ENCODE measurements at regions not wholly inside any gene's neighbourhood (a gene's known extent, or its start where the extent isn't known, plus 50 kb on each side); places are given as distances from the start of the nearest gene placed in this dataset.

- Histone ChIP-seq H3K36me3 (replicated peaks in 1 of 2; ENCODE audit: control insufficient read depth in 1 of 2, insufficient read depth in 2 of 2, low read length in 1 of 2) (no peaks in the 10 kb centered on the region), H3K9ac (no peak overlapping the region), H3K9me2 (no peaks in the 10 kb centered on the region), H3F3A (replicated peaks; ENCODE audit: insufficient read depth) (peaks cover 23% of the 10 kb centered on the region), H4K20me1 (ENCODE audit: insufficient read depth) (no peaks in the 10 kb centered on the region), H3K27me3 (ENCODE audit: insufficient read depth) (no peaks in the 10 kb centered on the region), H2AFZ (ENCODE audit: low read depth) (no peak overlapping the region), H3K9me3 (no peaks in the 10 kb centered on the region), H3K79me2 (ENCODE audit: insufficient read depth) (no peaks in the 10 kb centered on the region), H3K4me2 (no peak overlapping the region), H3K27ac (ENCODE audit: low read depth in 2 of 2, low read length in 1 of 2) (no peak overlapping the region), H3K4me1 (ENCODE audit: control insufficient read depth in 1 of 2, insufficient read depth in 2 of 2, low read depth in 1 of 2, low read length in 1 of 2) (peaks cover 7 to 20% of the 10 kb centered on the region in 2 experiments; a peak in 2 of 4 replicates), H3K4me3 (ENCODE audit: low read depth in 2 of 2, low read length in 1 of 2) (no peak overlapping the region)
- ChIA-PET POLR2A (no interaction called here), CTCF (interaction anchor here (0.6 kb wide), 1 partner anchor 62 kb away, joined by 3 read pairs; no protein-coding TSS in a partner anchor)
- no peak for DNase-seq
- WGBS (ENCODE audit: low lambda C conversion rate) = 70% methylated on average over 5 of the region's 5 CpGs
- TF ChIP-seq EZH2phosphoT487 (IDR thresholded peaks at IDR 0.05; ENCODE audit: borderline replicate concordance, low read depth) (no peak), GATA2 (CRISPR knock-in tag; IDR thresholded peaks at IDR 0.05) (no peak), ZBTB33 (IDR thresholded peaks at IDR 0.05; ENCODE audit: borderline replicate concordance, low read depth) (no peak), POLR2AphosphoS5 (IDR thresholded peaks at IDR 0.05; ENCODE audit: low read depth, low read length) (no peak), MXI1 (IDR thresholded peaks at IDR 0.05; ENCODE audit: low read depth, low read length) (no peak), FOSL2 (IDR thresholded peaks at IDR 0.05; ENCODE audit: borderline replicate concordance, low read depth) (no peak), MEF2A (IDR thresholded peaks at IDR 0.05; ENCODE audit: borderline replicate concordance, low read depth) (no peak), SMC3 (IDR thresholded peaks at IDR 0.05; ENCODE audit: low read depth, low read length) (no peak), FOXJ3 (CRISPR knock-in tag; IDR thresholded peaks at IDR 0.05) (no peak), SIN3A (IDR thresholded peaks at IDR 0.05; ENCODE audit: borderline replicate concordance, low read depth, low read length) (no peak)
- TF ChIP-seq, protein P1, sequence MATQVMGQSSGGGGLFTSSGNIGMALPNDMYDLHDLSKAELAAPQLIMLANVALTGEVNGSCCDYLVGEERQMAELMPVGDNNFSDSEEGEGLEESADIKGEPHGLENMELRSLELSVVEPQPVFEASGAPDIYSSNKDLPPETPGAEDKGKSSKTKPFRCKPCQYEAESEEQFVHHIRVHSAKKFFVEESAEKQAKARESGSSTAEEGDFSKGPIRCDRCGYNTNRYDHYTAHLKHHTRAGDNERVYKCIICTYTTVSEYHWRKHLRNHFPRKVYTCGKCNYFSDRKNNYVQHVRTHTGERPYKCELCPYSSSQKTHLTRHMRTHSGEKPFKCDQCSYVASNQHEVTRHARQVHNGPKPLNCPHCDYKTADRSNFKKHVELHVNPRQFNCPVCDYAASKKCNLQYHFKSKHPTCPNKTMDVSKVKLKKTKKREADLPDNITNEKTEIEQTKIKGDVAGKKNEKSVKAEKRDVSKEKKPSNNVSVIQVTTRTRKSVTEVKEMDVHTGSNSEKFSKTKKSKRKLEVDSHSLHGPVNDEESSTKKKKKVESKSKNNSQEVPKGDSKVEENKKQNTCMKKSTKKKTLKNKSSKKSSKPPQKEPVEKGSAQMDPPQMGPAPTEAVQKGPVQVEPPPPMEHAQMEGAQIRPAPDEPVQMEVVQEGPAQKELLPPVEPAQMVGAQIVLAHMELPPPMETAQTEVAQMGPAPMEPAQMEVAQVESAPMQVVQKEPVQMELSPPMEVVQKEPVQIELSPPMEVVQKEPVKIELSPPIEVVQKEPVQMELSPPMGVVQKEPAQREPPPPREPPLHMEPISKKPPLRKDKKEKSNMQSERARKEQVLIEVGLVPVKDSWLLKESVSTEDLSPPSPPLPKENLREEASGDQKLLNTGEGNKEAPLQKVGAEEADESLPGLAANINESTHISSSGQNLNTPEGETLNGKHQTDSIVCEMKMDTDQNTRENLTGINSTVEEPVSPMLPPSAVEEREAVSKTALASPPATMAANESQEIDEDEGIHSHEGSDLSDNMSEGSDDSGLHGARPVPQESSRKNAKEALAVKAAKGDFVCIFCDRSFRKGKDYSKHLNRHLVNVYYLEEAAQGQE (IDR thresholded peaks at IDR 0.05; ENCODE audit: low read depth, low read length) = no peak
Observed at GRCh38 chr3:159926573-159926972, 62.1 kb upstream of the IL12A start.

DNA sequence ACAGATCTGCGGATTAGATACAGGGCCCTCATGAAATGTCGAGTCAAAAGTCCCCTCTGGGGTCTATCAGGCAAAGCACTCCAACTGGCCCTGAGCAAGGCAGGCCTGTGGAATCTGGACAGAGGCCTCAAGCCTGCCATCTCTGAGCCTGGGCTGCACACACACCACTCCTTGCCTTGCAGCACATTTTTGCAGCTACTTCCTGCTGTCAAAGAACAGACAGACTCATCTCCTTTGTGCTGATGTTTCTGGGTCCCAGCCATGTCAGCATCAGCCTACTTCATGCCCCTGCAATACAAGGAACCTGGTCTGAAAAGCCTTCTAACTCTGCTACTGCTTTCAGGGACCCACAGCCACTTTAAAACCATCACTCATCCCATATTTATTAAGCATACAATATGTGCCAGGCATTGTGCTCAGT lies 60.6 kb upstream of the IL12A start:
- Histone ChIP-seq H2AFZ (ENCODE audit: low read depth) (peak overlapping the region; percentile 45), H3K27me3 (ENCODE audit: insufficient read depth) (no peaks in the 10 kb centered on the region), H3K9me3 (no peaks in the 10 kb centered on the region), H4K20me1 (ENCODE audit: insufficient read depth) (no peaks in the 10 kb centered on the region), H3F3A (replicated peaks; ENCODE audit: insufficient read depth) (peaks cover 23% of the 10 kb centered on the region), H3K4me3 (ENCODE audit: low read depth in 2 of 2, low read length in 1 of 2) (no peak overlapping the region), H3K9ac (peak overlapping the region; percentile 18; the same call in 1 of the 2 replicates), H3K4me2 (peak overlapping the region; percentile 46), H3K79me2 (ENCODE audit: insufficient read depth) (no peaks in the 10 kb centered on the region), H3K36me3 (replicated peaks in 1 of 2; ENCODE audit: control insufficient read depth in 1 of 2, insufficient read depth in 2 of 2, low read length in 1 of 2) (no peaks in the 10 kb centered on the region), H3K27ac (ENCODE audit: low read depth in 2 of 2, low read length in 1 of 2) (peak overlapping the region; percentile 51 to 88; a peak in 3 of 4 replicates), H3K4me1 (ENCODE audit: control insufficient read depth in 1 of 2, insufficient read depth in 2 of 2, low read depth in 1 of 2, low read length in 1 of 2) (peaks cover 7 to 20% of the 10 kb centered on the region in 2 experiments; a peak in 2 of 4 replicates), H3K9me2 (no peaks in the 10 kb centered on the region)
- WGBS (ENCODE audit: low lambda C conversion rate) = 83% methylated on average over 2 of the region's 2 CpGs
- ChIA-PET CTCF (interaction anchor here (1.3 to 1.9 kb wide), 2 partner anchors 78 to 100 kb away, joined by 3 to 7 read pairs; no protein-coding TSS in a partner anchor), POLR2A (no interaction called here)
- peak; percentile 10 for DNase-seq
- TF ChIP-seq YY1 (IDR thresholded peaks at IDR 0.05; ENCODE audit: low read depth) (no peak), ELF1 (IDR thresholded peaks at IDR 0.05) (no peak), CTCF (IDR thresholded peaks at IDR 0.05) (no peak), SMC3 (IDR thresholded peaks at IDR 0.05; ENCODE audit: low read depth, low read length) (no peak), RXRA (IDR thresholded peaks at IDR 0.05; ENCODE audit: borderline replicate concordance, low read depth) (no peak), POLR2AphosphoS5 (IDR thresholded peaks at IDR 0.05; ENCODE audit: low read depth, low read length) (no peak), USF1 (IDR thresholded peaks at IDR 0.05; ENCODE audit: borderline replicate concordance, low read depth) (no peak), RFX5 (IDR thresholded peaks at IDR 0.05; ENCODE audit: low read length) (no peak), CHD2 (IDR thresholded peaks at IDR 0.05; ENCODE audit: low read length, partially characterized antibody) (no peak), GABPA (IDR thresholded peaks at IDR 0.05; ENCODE audit: low read depth) (no peak), NRF1 (IDR thresholded peaks at IDR 0.05; ENCODE audit: low read depth, low read length) (no peak)
